ENCODE measurements at regions not wholly inside any gene's neighbourhood (a gene's known extent, or its start where the extent isn't known, plus 50 kb on each side); places are given as distances from the start of the nearest gene placed in this dataset.
A peak's percentile ranks its signal among the peaks of the same experiment; 100 is the strongest.
"Not testable (repeated sequence)": the region's sequence is repeated elsewhere in the genome, so short reads cannot be mapped to it uniquely, and the experiment has no call there.

GRCh38 chr13:79989217-79989661 is 351.7 kb downstream of the SPRY2 start:
- DNase-seq (ENCODE audit: low read depth in 2 of 2), result no peak

GRCh38 chr13:79988573-79988972 is 352.4 kb downstream of the SPRY2 start:
- DNase-seq (ENCODE audit: low read depth in 2 of 2), result peak in 1 of 2 donors; percentile 18

- no peak for DNase-seq (ENCODE audit: low read depth in 2 of 2)
Measured at GRCh38 chr13:79987761-79988160, 353.2 kb downstream of the SPRY2 start.

- DNase-seq (ENCODE audit: low read depth in 2 of 2), result no peak
Measured at GRCh38 chr13:79987323-79987722, 353.6 kb downstream of the SPRY2 start.

- no peak for DNase-seq (ENCODE audit: low read depth in 2 of 2)
Measured at GRCh38 chr13:79986890-79987289, 354.0 kb downstream of the SPRY2 start.

- DNase-seq (ENCODE audit: low read depth in 2 of 2), result not testable (repeated sequence)
Measured at GRCh38 chr13:79974935-79975650, 365.8 kb downstream of the SPRY2 start.

- peak; percentile 6 to 64 for DNase-seq (ENCODE audit: low read depth in 2 of 2)
Measured at GRCh38 chr13:79973533-79973963, 367.4 kb downstream of the SPRY2 start.

- no peak for DNase-seq (ENCODE audit: low read depth in 2 of 2)
Measured at GRCh38 chr13:79972066-79972569, 368.8 kb downstream of the SPRY2 start.

- no peak for DNase-seq (ENCODE audit: low read depth in 2 of 2)
Measured at GRCh38 chr13:79966493-79966895, 374.4 kb downstream of the SPRY2 start.

GRCh38 chr13:79966059-79966458 is 374.9 kb downstream of the SPRY2 start:
- no peak for DNase-seq (ENCODE audit: low read depth in 2 of 2)

GRCh38 chr13:79946556-79946955 is 394.4 kb downstream of the SPRY2 start:
- no peak for DNase-seq (ENCODE audit: low read depth in 2 of 2)

- DNase-seq (ENCODE audit: low read depth in 2 of 2), result no peak
Measured at GRCh38 chr13:79943346-79944023, 397.4 kb downstream of the SPRY2 start.

- DNase-seq (ENCODE audit: low read depth in 2 of 2), result no peak
Measured at GRCh38 chr13:79941752-79942151, 399.2 kb downstream of the SPRY2 start.

GRCh38 chr13:79939689-79940088 is 401.2 kb downstream of the SPRY2 start:
- no peak for DNase-seq (ENCODE audit: low read depth in 2 of 2)

GRCh38 chr13:79937771-79938216 is 403.1 kb downstream of the SPRY2 start:
- DNase-seq (ENCODE audit: low read depth in 2 of 2), result peak in 1 of 2 donors; percentile 53

- no peak for DNase-seq (ENCODE audit: low read depth in 2 of 2)
Measured at GRCh38 chr13:79937311-79937710, 403.6 kb downstream of the SPRY2 start.

- DNase-seq (ENCODE audit: low read depth in 2 of 2), result peak; percentile 98 to 100
Measured at GRCh38 chr13:79936368-79937136, 404.4 kb downstream of the SPRY2 start.

- DNase-seq (ENCODE audit: low read depth in 2 of 2), result no peak
Measured at GRCh38 chr13:79935121-79935520, 405.8 kb downstream of the SPRY2 start.

- DNase-seq (ENCODE audit: low read depth in 2 of 2), result no peak
Measured at GRCh38 chr13:79933389-79933788, 407.5 kb downstream of the SPRY2 start.

GRCh38 chr13:79932556-79932955 is 408.4 kb downstream of the SPRY2 start:
- DNase-seq (ENCODE audit: low read depth in 2 of 2), result peak in 1 of 2 donors; percentile 78

- DNase-seq (ENCODE audit: low read depth in 2 of 2), result not testable (repeated sequence)
Measured at GRCh38 chr13:79923973-79924556, 416.9 kb downstream of the SPRY2 start.

Measured in dermis microvascular lymphatic vessel endothelial cell (primary cell).